DOHH2 (cell line): ENCODE measurements at regions not wholly inside any gene's neighbourhood (a gene's known extent, or its start where the extent isn't known, plus 50 kb on each side); places are given as distances from the start of the nearest gene placed in this dataset.
"Not testable (repeated sequence)": the region's sequence is repeated elsewhere in the genome, so short reads cannot be mapped to it uniquely, and the experiment has no call there.

Experiments
- H3F3A ChIP-seq: fragments of 200-600 bp; sonication (generic), shearing (Covaris generic); 2 replicates; pipeline ENCODE4 v1.6.0; 2016; ENCODE audit warnings: antibody characterized with exemption, mild to moderate bottlenecking; ENCODE audit not compliant: control insufficient read depth, insufficient read depth
- H3K27ac ChIP-seq: fragments of 200-600 bp; sonication (generic); 2 replicates; pipeline ENCODE4 v1.5.1; 2014; ENCODE audit warnings: low read depth, mild to moderate bottlenecking, low read length, moderate library complexity
- H3K27me3 ChIP-seq: fragments of 200-600 bp; sonication (generic); 2 replicates; pipeline ENCODE4 v1.6.1; 2014; ENCODE audit warnings: mild to moderate bottlenecking, low read length, mixed read lengths; ENCODE audit not compliant: control insufficient read depth
- H3K36me3 ChIP-seq: fragments of 200-600 bp; sonication (generic); 2 replicates; pipeline ENCODE4 v1.6.1; 2014; ENCODE audit warnings: mild to moderate bottlenecking, low read length, moderate library complexity, mixed read lengths; ENCODE audit not compliant: control insufficient read depth
- H3K4me1 ChIP-seq: fragments of 200-600 bp; sonication (generic); 2 replicates; pipeline ENCODE4 v1.6.1; 2014; ENCODE audit warnings: mild to moderate bottlenecking, low read length, mixed read lengths; ENCODE audit not compliant: control insufficient read depth
- H3K4me2 ChIP-seq: fragments of 200-600 bp; sonication (generic); 2 replicates; pipeline ENCODE4 v1.6.0; 2014; ENCODE audit warnings: mild to moderate bottlenecking, low read length, moderate library complexity
- H3K4me3 ChIP-seq: fragments of 200-600 bp; sonication (generic); 2 replicates; pipeline ENCODE4 v1.5.1; 2014; ENCODE audit warnings: mild to moderate bottlenecking, low read length, mixed read lengths
- H3K79me2 ChIP-seq: fragments of 200-600 bp; sonication (generic); 2 replicates; pipeline ENCODE4 v1.6.1; 2014; ENCODE audit warnings: mild to moderate bottlenecking, low read length, mixed read lengths; ENCODE audit not compliant: control insufficient read depth
- H3K9me2 ChIP-seq: fragments of 200-600 bp; sonication (generic); replicated peaks from 2 replicates; pipeline ENCODE4 v1.6.1; 2014; ENCODE audit warnings: mild to moderate bottlenecking, low read length, mixed read lengths; ENCODE audit not compliant: control insufficient read depth
- H3K9me3 ChIP-seq: fragments of 200-600 bp; sonication (generic); 2 replicates; pipeline ENCODE4 v1.6.1; 2014; ENCODE audit warnings: antibody characterized with exemption, low read length, mixed read lengths; ENCODE audit not compliant: control insufficient read depth, insufficient read depth
- H4K20me1 ChIP-seq: fragments of 200-600 bp; sonication (generic); 2 replicates; pipeline ENCODE4 v1.6.0; 2014; ENCODE audit warnings: low read depth, mild to moderate bottlenecking, antibody characterized with exemption, low read length, moderate library complexity; ENCODE audit not compliant: control insufficient read depth, insufficient read depth
- CTCF ChIP-seq: fragments of 200-600 bp; sonication (generic); IDR thresholded peaks from one replicate; pipeline ENCODE4 v1.5.1; 2014; ENCODE audit warnings: antibody characterized with exemption, mild to moderate bottlenecking, low read depth, low read length; ENCODE audit not compliant: poor library complexity, severe bottlenecking
- EZH2phosphoT487 ChIP-seq: fragments of 200-600 bp; sonication (generic); IDR thresholded peaks from 2 replicates; pipeline ENCODE4 v1.6.1; 2017; ENCODE audit warnings: borderline replicate concordance, mild to moderate bottlenecking, antibody characterized with exemption, low read length, moderate library complexity, mixed read lengths

DNA sequence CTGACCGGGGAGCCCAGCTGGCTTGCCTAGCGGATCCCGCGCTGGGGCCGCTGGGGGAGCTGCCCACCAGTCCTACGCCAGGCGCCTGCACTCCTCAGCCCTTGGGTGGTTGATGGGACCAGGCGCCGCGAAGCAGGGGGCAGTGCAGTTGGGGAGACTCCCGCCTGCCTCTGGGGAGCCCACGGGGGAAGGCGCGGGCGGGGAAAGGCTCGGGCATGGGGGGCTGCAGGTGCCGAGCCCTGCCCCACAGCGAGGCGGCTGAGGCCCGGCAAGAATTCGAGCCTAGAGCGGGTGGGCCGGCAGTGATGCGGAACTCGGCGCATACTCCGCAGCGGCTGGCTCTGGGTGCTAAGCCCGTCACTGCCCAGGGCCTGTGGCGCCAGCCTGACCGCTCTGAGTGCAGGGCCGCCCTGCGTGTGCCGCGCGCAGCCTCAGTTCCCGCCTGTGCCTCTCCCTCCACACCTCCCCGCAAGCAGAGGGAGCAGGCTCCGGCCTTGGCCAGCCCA is 249.1 kb upstream of the TEKT4 start:
- no peaks in the 10 kb centered on the region for H4K20me1 ChIP-seq
- H3K79me2 ChIP-seq = no peaks in the 10 kb centered on the region
- H3K36me3 ChIP-seq = no peaks in the 10 kb centered on the region
- H3K27me3 ChIP-seq = no peaks in the 10 kb centered on the region
- no peaks in the 10 kb centered on the region for H3K9me3 ChIP-seq
- H3K4me1 ChIP-seq = no peaks in the 10 kb centered on the region
- no peak overlapping the region for H3K4me3 ChIP-seq
- no peaks in the 10 kb centered on the region for H3K9me2 ChIP-seq
- no peaks in the 10 kb centered on the region for H3F3A ChIP-seq
- no peak overlapping the region for H3K27ac ChIP-seq
- TF ChIP-seq CTCF (no peak), EZH2phosphoT487 (no peak)
- H3K4me2 ChIP-seq = no peak overlapping the region

DNA sequence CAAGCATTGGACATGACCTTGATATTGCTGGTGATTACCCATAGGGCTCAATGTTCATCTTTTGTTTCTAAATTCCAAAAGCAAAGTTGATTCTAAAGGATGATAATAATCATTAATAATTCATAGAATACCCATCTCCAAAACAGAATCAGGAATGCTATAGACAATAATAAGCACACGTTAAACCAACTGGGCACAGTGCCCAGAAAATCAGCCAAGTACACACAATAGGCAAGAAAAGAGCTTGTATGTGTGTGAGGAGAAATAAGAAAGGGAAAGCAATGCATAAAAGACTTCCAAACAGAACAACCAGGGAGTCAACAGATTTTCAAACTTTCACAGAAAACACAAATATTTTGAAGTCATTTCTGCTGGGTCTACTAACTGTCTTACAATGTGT is 242.3 kb upstream of the TEKT4 start:
- H3K4me1 ChIP-seq, H3K4me3 ChIP-seq, H3K9me2 ChIP-seq, H4K20me1 ChIP-seq, H3K27ac ChIP-seq, H3K9me3 ChIP-seq, H3K4me2 ChIP-seq, H3K27me3 ChIP-seq, H3F3A ChIP-seq, H3K36me3 ChIP-seq, H3K79me2 ChIP-seq: not testable (repeated sequence)

DNA sequence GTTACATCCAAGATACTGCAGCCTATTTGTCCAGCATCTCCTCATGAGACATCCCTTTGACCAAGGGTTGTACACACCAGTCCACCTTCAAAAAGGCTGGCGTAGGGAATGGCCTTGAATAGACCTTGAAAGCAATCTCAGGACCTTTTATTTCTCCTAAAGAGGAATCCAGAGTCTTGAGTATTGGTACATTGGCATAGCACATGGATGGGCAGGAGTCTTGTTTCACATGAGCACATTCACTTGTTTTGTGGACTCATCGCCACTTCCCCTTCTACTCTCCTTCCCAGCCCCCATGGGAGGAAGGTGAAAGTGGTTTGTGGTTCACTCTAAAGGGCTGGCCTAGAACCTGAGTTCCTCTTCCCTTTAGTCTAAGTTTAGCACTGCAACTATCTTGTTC is 229.8 kb upstream of the TEKT4 start:
- H3K4me2 ChIP-seq, H3K9me3 ChIP-seq, H3K4me1 ChIP-seq, H4K20me1 ChIP-seq, H3K36me3 ChIP-seq, H3K27ac ChIP-seq, H3K27me3 ChIP-seq, H3K4me3 ChIP-seq, H3F3A ChIP-seq, H3K79me2 ChIP-seq, H3K9me2 ChIP-seq: not testable (repeated sequence)

- not testable (repeated sequence) for H3K27me3 ChIP-seq, H3K4me2 ChIP-seq, H3K4me3 ChIP-seq, H3K9me3 ChIP-seq, H3K36me3 ChIP-seq, H3K79me2 ChIP-seq, H3K27ac ChIP-seq, H4K20me1 ChIP-seq, H3F3A ChIP-seq, H3K9me2 ChIP-seq, H3K4me1 ChIP-seq
These were observed 219.1 kb upstream of the TEKT4 start for GRCh38 chr2:94652131-94652530.

DNA sequence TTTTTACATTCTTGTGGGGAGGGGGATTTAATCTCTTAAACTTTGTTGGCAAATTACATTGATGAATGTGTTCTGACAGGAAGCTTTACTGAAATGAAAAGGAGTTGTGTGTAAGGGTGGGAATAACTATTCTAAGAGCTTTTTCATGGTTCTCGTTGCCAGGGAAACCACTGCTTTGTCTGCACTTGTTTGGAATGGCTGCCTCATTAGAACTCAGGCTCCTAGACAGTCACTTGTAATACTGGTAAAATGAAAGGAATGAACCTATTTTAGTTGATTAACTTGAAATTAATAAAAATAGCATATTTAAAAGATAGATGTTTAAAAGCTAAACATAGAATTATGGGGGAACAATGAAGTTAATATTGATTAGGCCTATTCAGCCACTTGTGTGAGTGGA is 201.4 kb upstream of the TEKT4 start:
- H3K27me3 ChIP-seq, H3K79me2 ChIP-seq: not testable (repeated sequence)

GRCh38 chr2:94694236-94694635 is 177.0 kb upstream of the TEKT4 start:
- not testable (repeated sequence) for H3K36me3 ChIP-seq, H4K20me1 ChIP-seq, H3K27me3 ChIP-seq, H3K4me2 ChIP-seq, H3K4me3 ChIP-seq, H3K79me2 ChIP-seq, H3F3A ChIP-seq, H3K27ac ChIP-seq, H3K4me1 ChIP-seq, H3K9me2 ChIP-seq, H3K9me3 ChIP-seq

More for the DNA sequence above, 201.4 kb upstream of the TEKT4 start:
- not testable (repeated sequence) for H3K36me3 ChIP-seq, H4K20me1 ChIP-seq, H3K9me2 ChIP-seq, H3K4me1 ChIP-seq, H3K4me2 ChIP-seq, H3K9me3 ChIP-seq, H3K27ac ChIP-seq, H3F3A ChIP-seq, H3K4me3 ChIP-seq

GRCh38 chr2:94708982-94709381 is 162.2 kb upstream of the TEKT4 start:
- not testable (repeated sequence) for H3K4me3 ChIP-seq, H4K20me1 ChIP-seq, H3K27ac ChIP-seq, H3F3A ChIP-seq, H3K36me3 ChIP-seq, H3K4me1 ChIP-seq, H3K27me3 ChIP-seq, H3K79me2 ChIP-seq, H3K4me2 ChIP-seq, H3K9me2 ChIP-seq, H3K9me3 ChIP-seq
